Right renal cortex interstitium (tissue), 3 donors: ENCODE measurements at regions not wholly inside any gene's neighbourhood (a gene's known extent, or its start where the extent isn't known, plus 50 kb on each side); places are given as distances from the start of the nearest gene placed in this dataset.

Experiments used
- DNase-seq, 3 donors: peaks; one replicate each; pipeline ENCODE4 v3.0.0-alpha.2; 2013; ENCODE audit warnings: low read depth in 3 of 3, low spot score in 2 of 3

GRCh38 chr10:78768876-78769275, 299.9 kb upstream of the ZMIZ1 start:
- no peak for DNase-seq

GRCh38 chr10:78769526-78769925, 299.2 kb upstream of the ZMIZ1 start:
- DNase-seq, result no peak

- no peak for DNase-seq
Measured at GRCh38 chr10:78770167-78771090, 298.3 kb upstream of the ZMIZ1 start.

- DNase-seq, result no peak
Measured at GRCh38 chr10:78771260-78771659, 297.5 kb upstream of the ZMIZ1 start.

- DNase-seq, result no peak
Measured at GRCh38 chr10:78771808-78772455, 296.8 kb upstream of the ZMIZ1 start.

- DNase-seq, result no peak
Measured at GRCh38 chr10:78772486-78772885, 296.3 kb upstream of the ZMIZ1 start.

- DNase-seq, result no peak
Measured at GRCh38 chr10:78772986-78773530, 295.7 kb upstream of the ZMIZ1 start.

- DNase-seq, result no peak
Measured at GRCh38 chr10:78774614-78774998, 294.2 kb upstream of the ZMIZ1 start.

- no peak for DNase-seq
Measured at GRCh38 chr10:78774999-78775711, 293.6 kb upstream of the ZMIZ1 start.

- no peak for DNase-seq
Measured at GRCh38 chr10:78775891-78776290, 292.9 kb upstream of the ZMIZ1 start.

- no peak for DNase-seq
Measured at GRCh38 chr10:78776756-78777155, 292.0 kb upstream of the ZMIZ1 start.

GRCh38 chr10:78777466-78777865, 291.3 kb upstream of the ZMIZ1 start:
- DNase-seq, result no peak

- DNase-seq, result no peak
Measured at GRCh38 chr10:78777867-78778266, 290.9 kb upstream of the ZMIZ1 start.

GRCh38 chr10:78778444-78779338, 290.1 kb upstream of the ZMIZ1 start:
- no peak for DNase-seq

GRCh38 chr10:78779339-78779955, 289.3 kb upstream of the ZMIZ1 start:
- no peak for DNase-seq

GRCh38 chr10:78780551-78780961, 288.2 kb upstream of the ZMIZ1 start:
- no peak for DNase-seq

- DNase-seq, result no peak
Measured at GRCh38 chr10:78781251-78781913, 287.4 kb upstream of the ZMIZ1 start.

GRCh38 chr10:78781991-78782390, 286.8 kb upstream of the ZMIZ1 start:
- no peak for DNase-seq

GRCh38 chr10:78782441-78782840, 286.3 kb upstream of the ZMIZ1 start:
- DNase-seq, result no peak
